H1 (cell line): ENCODE measurements at regions not wholly inside any gene's neighbourhood (a gene's known extent, or its start where the extent isn't known, plus 50 kb on each side); places are given as distances from the start of the nearest gene placed in this dataset.

ENCODE experiments used
- CTCF ChIA-PET: fragments of 300-600 bp; sonication (Branson Sonifier 250); formaldehyde crosslinking; loops from one replicate; lab custom pipeline; 2021; ENCODE audit not compliant: partially characterized antibody; lab: Charles Lee
- POLR2A ChIA-PET: fragments of 300-600 bp; sonication (Branson Sonifier 250); formaldehyde crosslinking; loops from one replicate; lab custom pipeline; 2021; ENCODE audit warnings: inconsistent platforms; ENCODE audit not compliant: partially characterized antibody; lab: Charles Lee
- DNase-seq, 2 experiments: peaks; one replicate each; pipeline versions ENCODE4 v3.0.0 to v3.0.0-alpha.2; 2010 to 2022; ENCODE audit warnings: low spot score in 2 of 2, low read depth in 1 of 2, mixed read lengths in 1 of 2
- FAIRE-seq: peaks from 2 replicates; lab custom pipeline; 2011; peaks lifted over from hg19 to GRCh38; lab: Jason Lieb, UNC
- H2AFZ ChIP-seq: 2 replicates; pipeline ENCODE4 v1.8.1; 2012; ENCODE audit warnings: low read length, inconsistent platforms
- H2AK5ac ChIP-seq: 2 replicates; pipeline ENCODE4 v1.6.1; 2013; ENCODE audit warnings: low read depth, low read length
- H2BK120ac ChIP-seq: replicated peaks from 2 replicates; pipeline ENCODE3; 2013; ENCODE audit warnings: low read depth, low read length, inconsistent platforms
- H2BK12ac ChIP-seq: 2 replicates; pipeline ENCODE4 v1.6.1; 2013; ENCODE audit warnings: low read depth, low read length
- H2BK15ac ChIP-seq: 2 replicates; pipeline ENCODE4 v1.6.1; 2013; ENCODE audit warnings: low read length
- H2BK20ac ChIP-seq: 2 replicates; pipeline ENCODE4 v1.6.1; 2013; ENCODE audit warnings: low read length
- H2BK5ac ChIP-seq: 2 replicates; pipeline ENCODE4 v1.6.1; 2013; ENCODE audit warnings: low read depth, low read length
- H3K14ac ChIP-seq: 2 replicates; pipeline ENCODE4 v1.6.1; 2013; ENCODE audit warnings: inconsistent platforms; ENCODE audit not compliant: insufficient read length
- H3K18ac ChIP-seq: 2 replicates; pipeline ENCODE4 v1.6.1; 2013; ENCODE audit warnings: low read length; ENCODE audit errors: extremely low read depth
- H3K23ac ChIP-seq: 2 replicates; pipeline ENCODE4 v1.6.1; 2013; ENCODE audit warnings: inconsistent platforms; ENCODE audit not compliant: insufficient read length
- H3K23me2 ChIP-seq: 2 replicates; pipeline ENCODE4 v1.6.1; 2013; ENCODE audit warnings: low read depth, low read length
- H3K27ac ChIP-seq: 2 replicates; pipeline ENCODE4 v1.6.1; 2011; ENCODE audit warnings: low read depth, low read length, inconsistent platforms
- H3K27me3 ChIP-seq, 4 experiments: replicated peaks in 1 of 4; 1 replicate in 1 of 4; 2 replicates in 3 of 4; pipeline versions ENCODE4 v1.6.1 to v1.8.1; 2011 to 2013; ENCODE audit warnings: low read length in 3 of 4, mild to moderate bottlenecking in 3 of 4, inconsistent platforms in 2 of 4, mixed read lengths in 2 of 4, moderate library complexity in 1 of 4; ENCODE audit not compliant: control insufficient read depth in 3 of 4, insufficient read depth in 3 of 4; ENCODE audit errors: extremely low read depth in 1 of 4
- H3K36me3 ChIP-seq, 4 experiments: 2 replicates each; pipeline versions ENCODE4 v1.6.1 to v1.8.1; 2011 to 2013; ENCODE audit warnings: mild to moderate bottlenecking in 4 of 4, low read length in 3 of 4, moderate library complexity in 2 of 4, control low read depth in 1 of 4, inconsistent platforms in 1 of 4; ENCODE audit not compliant: insufficient read depth in 4 of 4, control insufficient read depth in 2 of 4
- H3K4ac ChIP-seq: replicated peaks from 2 replicates; pipeline ENCODE3; 2013; ENCODE audit warnings: low read length, low read depth, mixed read lengths, inconsistent platforms; ENCODE audit not compliant: insufficient read length
- H3K4me1 ChIP-seq, 4 experiments: replicated peaks in 1 of 4; 1 replicate in 1 of 4; 2 replicates in 3 of 4; pipeline versions ENCODE4 v1.6.1 to v1.8.1; 2011 to 2013; ENCODE audit warnings: low read length in 3 of 4, inconsistent platforms in 2 of 4, mixed read lengths in 1 of 4; ENCODE audit not compliant: insufficient read depth in 4 of 4, control insufficient read depth in 3 of 4
- H3K4me2 ChIP-seq, 2 experiments: 2 replicates each; pipeline versions ENCODE4 v1.6.1 to v1.8.1; 2011 to 2013; ENCODE audit warnings: low read depth in 2 of 2, low read length in 2 of 2, control low read depth in 1 of 2, inconsistent platforms in 1 of 2, mild to moderate bottlenecking in 1 of 2; ENCODE audit not compliant: insufficient read depth in 1 of 2
- H3K4me3 ChIP-seq, 4 experiments: fragments of 200-600, 300-600 bp in 1 of 4; sonication (generic), shearing (Covaris generic), sonication (Bioruptor Twin) in 1 of 4; 2 replicates each; pipeline versions ENCODE4 v1.5.1 to v1.8.1; 2011 to 2016; ENCODE audit warnings: low read length in 4 of 4, low read depth in 3 of 4, control low read depth in 2 of 4, inconsistent platforms in 2 of 4, mild to moderate bottlenecking in 2 of 4, mixed read lengths in 1 of 4, moderate library complexity in 1 of 4; ENCODE audit not compliant: insufficient read depth in 2 of 4; ENCODE audit errors: extremely low read depth in 1 of 4
- H3K56ac ChIP-seq: replicated peaks from 2 replicates; pipeline ENCODE3; 2013; ENCODE audit warnings: low read depth, mild to moderate bottlenecking, mixed read lengths, low read length, inconsistent platforms; ENCODE audit not compliant: insufficient read length
- H3K79me1 ChIP-seq: 2 replicates; pipeline ENCODE4 v1.6.1; 2013; ENCODE audit warnings: low read depth, low read length, control low read depth
- H3K79me2 ChIP-seq, 2 experiments: 2 replicates each; pipeline versions ENCODE4 v1.6.1 to v1.8.1; 2012 to 2013; ENCODE audit warnings: low read length in 2 of 2, mild to moderate bottlenecking in 2 of 2, inconsistent platforms in 1 of 2; ENCODE audit not compliant: insufficient read depth in 2 of 2, control insufficient read depth in 1 of 2
- H3K9ac ChIP-seq, 4 experiments: replicated peaks in 1 of 4; 1 replicate in 1 of 4; 2 replicates in 3 of 4; pipeline versions ENCODE4 v1.6.1 to v1.8.1; 2011 to 2013; ENCODE audit warnings: low read depth in 3 of 4, low read length in 3 of 4, control low read depth in 2 of 4, mild to moderate bottlenecking in 2 of 4, moderate library complexity in 2 of 4, inconsistent platforms in 1 of 4; ENCODE audit errors: extremely low read depth in 1 of 4
- H3K9me3 ChIP-seq, 2 experiments: 2 replicates each; pipeline versions ENCODE4 v1.6.1 to v1.8.1; 2012 to 2013; ENCODE audit warnings: mild to moderate bottlenecking in 2 of 2, moderate library complexity in 2 of 2, control low read depth in 1 of 2, inconsistent platforms in 1 of 2, low read depth in 1 of 2, low read length in 1 of 2, mixed read lengths in 1 of 2; ENCODE audit not compliant: insufficient read depth in 2 of 2
- H4K20me1 ChIP-seq, 2 experiments: replicated peaks in 1 of 2; 2 replicates each; pipeline versions ENCODE3 to v1.8.1; 2011 to 2013; ENCODE audit warnings: inconsistent platforms in 2 of 2, low read length in 2 of 2, mild to moderate bottlenecking in 1 of 2; ENCODE audit not compliant: insufficient read depth in 2 of 2, control insufficient read depth in 1 of 2
- H4K5ac ChIP-seq: 2 replicates; pipeline ENCODE4 v1.6.1; 2013; ENCODE audit warnings: low read length, low read depth, mixed read lengths, inconsistent platforms; ENCODE audit not compliant: insufficient read length
- H4K8ac ChIP-seq: 2 replicates; pipeline ENCODE4 v1.8.0; 2013; ENCODE audit warnings: mild to moderate bottlenecking, moderate library complexity, low read length, inconsistent platforms; ENCODE audit not compliant: insufficient read depth; ENCODE audit errors: extremely low read depth
- H4K91ac ChIP-seq: replicated peaks from 2 replicates; pipeline ENCODE3; 2013; ENCODE audit warnings: low read length, mixed read lengths, inconsistent platforms; ENCODE audit not compliant: insufficient read length
- CHD1 ChIP-seq: IDR thresholded peaks from 2 replicates; pipeline ENCODE4 v1.6.1; 2012; ENCODE audit warnings: low read depth, low read length, improper control_type of control experiment
- NANOG ChIP-seq: IDR thresholded peaks from 2 replicates; pipeline ENCODE4 v1.6.1; 2011; ENCODE audit warnings: low read length, low read depth, mild to moderate bottlenecking, inconsistent platforms; ENCODE audit not compliant: insufficient read depth, poor library complexity, severe bottlenecking
- RFX5 ChIP-seq: IDR thresholded peaks from 2 replicates; pipeline ENCODE4 v1.6.1; 2011; ENCODE audit warnings: low read depth, low read length, improper control_type of control experiment, borderline replicate concordance
- SP2 ChIP-seq: IDR thresholded peaks from 2 replicates; pipeline ENCODE4 v1.6.1; 2012; ENCODE audit warnings: mild to moderate bottlenecking, low read length, inconsistent platforms
- TAF7 ChIP-seq: optimal IDR thresholded peaks from 2 replicates; pipeline ENCODE3; 2011; ENCODE audit warnings: low read depth, mild to moderate bottlenecking, inconsistent platforms, low read length, moderate library complexity, borderline replicate concordance
- WGBS, 2 experiments: shearing (Covaris generic) in 1 of 2; methylation state at CpG; one replicate each; pipeline versions ENCODE4 v1.1.6 to v1.1.7; 2013 to 2015; ENCODE audit warnings: low lambda C conversion rate in 2 of 2, mixed read lengths in 2 of 2, inconsistent platforms in 1 of 2, low coverage in 1 of 2, missing lambda C conversion rate in 1 of 2; ENCODE audit not compliant: insufficient replicate concordance in 2 of 2, insufficient coverage in 1 of 2, insufficient read length in 1 of 2; ENCODE audit errors: extremely low coverage in 1 of 2, missing lambda C conversion rate in 1 of 2; 5-methylcytosine and 5-hydroxymethylcytosine counted together

DNA sequence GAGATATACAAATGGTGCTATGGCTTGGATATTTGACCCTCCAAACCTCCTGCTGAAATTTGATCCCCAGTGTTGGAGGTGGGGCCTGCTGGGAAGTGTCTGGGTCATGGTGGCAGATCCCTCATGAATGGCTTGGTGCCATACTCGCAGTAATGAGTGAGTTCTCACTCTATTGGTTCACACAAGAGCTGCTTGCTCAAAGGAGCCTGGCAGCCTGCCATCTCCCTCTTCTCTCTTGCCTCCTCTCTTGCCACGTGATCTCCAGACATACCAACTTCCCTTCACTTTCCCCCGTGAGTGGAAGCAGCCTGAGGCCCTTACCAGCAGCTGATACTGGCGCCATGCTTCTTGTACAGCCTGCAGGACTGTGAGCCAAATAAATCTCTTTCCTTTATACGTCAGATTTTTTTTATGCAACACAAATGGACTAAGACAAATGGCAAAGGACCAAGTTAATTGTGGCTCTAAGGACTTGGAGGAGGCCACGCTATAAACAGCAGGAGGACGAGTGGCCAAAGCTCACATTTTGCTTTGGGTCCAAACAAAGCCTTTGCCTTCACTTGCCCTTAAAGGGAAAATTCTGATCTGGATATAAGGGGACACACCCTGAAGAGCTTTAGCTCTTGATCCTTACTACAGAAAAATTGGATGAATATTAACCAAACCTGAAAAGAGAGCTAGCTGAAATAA, 214.7 kb downstream of the SS18 start:
- Histone ChIP-seq H3K23ac (no peak overlapping the region), H3K18ac (no peak overlapping the region), H2BK20ac (no peak overlapping the region), H4K20me1 (no peaks in the 10 kb centered on the region), H3K56ac (no peak overlapping the region), H4K91ac (no peak overlapping the region), H2AK5ac (no peak overlapping the region), H3K36me3 (no peaks in the 10 kb centered on the region), H3K79me1 (no peaks in the 10 kb centered on the region), H3K79me2 (no peaks in the 10 kb centered on the region), H3K9ac (no peak overlapping the region), H3K23me2 (no peaks in the 10 kb centered on the region), H3K27ac (no peak overlapping the region), H3K14ac (no peak overlapping the region), H3K4ac (no peak overlapping the region), H3K27me3 (no peaks in the 10 kb centered on the region), H4K8ac (no peak overlapping the region), H2BK15ac (no peak overlapping the region), H2BK12ac (no peak overlapping the region), H3K4me1 (no peaks in the 10 kb centered on the region), H2BK120ac (no peak overlapping the region), H2BK5ac (no peak overlapping the region), H3K4me3 (no peak overlapping the region), H2AFZ (no peak overlapping the region), H4K5ac (no peak overlapping the region), H3K4me2 (no peak overlapping the region), H3K9me3 (peaks cover 0 to 2% of the 10 kb centered on the region in 2 experiments; a peak in 1 of 4 replicates)
- WGBS, 2 experiments = 79% methylated on average over 7 of the region's 7 CpGs; no CpG with 5 or more reads in 1 of the 2 experiments
- POLR2A ChIA-PET = no interaction called here
- FAIRE-seq = no peak
- no peak for TF ChIP-seq TAF7
- TF ChIP-seq CHD1 = no peak
- TF ChIP-seq NANOG = no peak
- TF ChIP-seq RFX5 = no peak
- no peak for TF ChIP-seq SP2
- CTCF ChIA-PET = interaction anchor here (0.6 to 7.1 kb wide), 6 partner anchors 9 to 382 kb away, joined by 3 to 48 read pairs (median 4); no protein-coding TSS in a partner anchor
- no peak for DNase-seq
